ENCODE measurements at regions not wholly inside any gene's neighbourhood (a gene's known extent, or its start where the extent isn't known, plus 50 kb on each side); places are given as distances from the start of the nearest gene placed in this dataset.

DNA sequence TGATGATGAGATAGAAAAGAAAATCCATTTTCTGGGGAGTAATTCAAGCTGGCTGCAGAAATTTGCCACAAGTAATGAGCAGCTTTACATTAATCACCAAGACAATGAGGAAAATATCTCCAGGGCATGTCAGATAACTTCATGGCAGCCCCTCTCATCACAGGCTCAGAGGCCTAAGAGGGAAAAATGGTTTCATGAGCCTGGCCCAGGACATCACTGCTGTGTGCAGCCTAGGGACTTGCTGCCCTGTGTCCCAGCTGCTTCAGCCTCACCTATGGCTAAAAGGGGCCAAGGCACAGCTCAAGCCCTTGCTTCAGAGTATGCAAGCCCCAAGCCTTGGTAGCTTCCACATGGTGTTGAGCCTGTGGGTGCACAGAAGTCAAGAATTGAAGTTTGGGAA, 161.7 kb downstream of the OPA1 start:
- H3K4me3 ChIP-seq (ENCODE audit: low read depth, low read length): no peak overlapping the region
- TF ChIP-seq, protein P1, sequence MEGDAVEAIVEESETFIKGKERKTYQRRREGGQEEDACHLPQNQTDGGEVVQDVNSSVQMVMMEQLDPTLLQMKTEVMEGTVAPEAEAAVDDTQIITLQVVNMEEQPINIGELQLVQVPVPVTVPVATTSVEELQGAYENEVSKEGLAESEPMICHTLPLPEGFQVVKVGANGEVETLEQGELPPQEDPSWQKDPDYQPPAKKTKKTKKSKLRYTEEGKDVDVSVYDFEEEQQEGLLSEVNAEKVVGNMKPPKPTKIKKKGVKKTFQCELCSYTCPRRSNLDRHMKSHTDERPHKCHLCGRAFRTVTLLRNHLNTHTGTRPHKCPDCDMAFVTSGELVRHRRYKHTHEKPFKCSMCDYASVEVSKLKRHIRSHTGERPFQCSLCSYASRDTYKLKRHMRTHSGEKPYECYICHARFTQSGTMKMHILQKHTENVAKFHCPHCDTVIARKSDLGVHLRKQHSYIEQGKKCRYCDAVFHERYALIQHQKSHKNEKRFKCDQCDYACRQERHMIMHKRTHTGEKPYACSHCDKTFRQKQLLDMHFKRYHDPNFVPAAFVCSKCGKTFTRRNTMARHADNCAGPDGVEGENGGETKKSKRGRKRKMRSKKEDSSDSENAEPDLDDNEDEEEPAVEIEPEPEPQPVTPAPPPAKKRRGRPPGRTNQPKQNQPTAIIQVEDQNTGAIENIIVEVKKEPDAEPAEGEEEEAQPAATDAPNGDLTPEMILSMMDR (IDR thresholded peaks at IDR 0.05; ENCODE audit: borderline replicate concordance, insufficient read depth, low read depth, low read length): no peak

DNA sequence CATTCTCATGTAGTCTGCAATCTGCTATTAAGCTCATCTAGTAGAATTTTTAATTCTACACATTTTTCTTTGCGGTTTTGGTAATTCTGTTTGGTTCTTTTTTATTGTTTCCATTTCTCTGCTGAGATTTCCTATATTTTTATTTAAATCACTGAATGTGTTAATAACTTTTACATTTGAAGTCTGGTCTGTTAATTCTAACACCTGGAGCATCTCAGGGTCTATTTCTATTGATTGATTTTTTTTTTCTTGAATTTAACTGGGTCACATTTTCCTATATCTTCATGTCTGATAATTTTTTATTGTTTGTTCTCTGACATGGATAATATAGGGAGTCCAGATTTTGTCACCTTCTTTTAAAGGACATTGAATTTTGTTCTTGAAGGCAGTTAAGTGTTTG, 163.5 kb downstream of the OPA1 start:
- H3K4me3 ChIP-seq (ENCODE audit: low read depth, low read length): no peak overlapping the region
- TF ChIP-seq, protein P1 (IDR thresholded peaks at IDR 0.05; ENCODE audit: borderline replicate concordance, insufficient read depth, low read depth, low read length): no peak

DNA sequence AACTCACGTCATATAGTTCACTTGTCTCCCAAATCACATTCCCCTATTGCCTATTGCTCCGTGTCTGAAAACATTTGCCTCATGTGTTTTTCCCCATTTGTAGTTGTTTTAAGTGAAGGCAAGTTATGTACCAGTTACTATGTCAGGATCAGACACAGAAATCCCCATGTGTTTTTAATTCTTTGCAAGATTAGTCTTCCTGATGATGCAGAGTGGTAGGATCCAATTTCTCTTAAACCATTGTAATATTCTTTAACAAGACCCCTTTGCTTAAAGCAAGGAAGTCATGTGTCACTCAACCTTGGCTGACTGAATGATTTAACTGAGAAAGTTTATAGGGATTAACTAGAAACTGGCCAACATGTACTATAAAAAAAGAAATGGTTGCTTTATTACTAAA, 164.4 kb downstream of the OPA1 start:
- TF ChIP-seq, protein P1 (IDR thresholded peaks at IDR 0.05; ENCODE audit: borderline replicate concordance, insufficient read depth, low read depth, low read length): no peak
- no peak overlapping the region for H3K4me3 ChIP-seq (ENCODE audit: low read depth, low read length)

DNA sequence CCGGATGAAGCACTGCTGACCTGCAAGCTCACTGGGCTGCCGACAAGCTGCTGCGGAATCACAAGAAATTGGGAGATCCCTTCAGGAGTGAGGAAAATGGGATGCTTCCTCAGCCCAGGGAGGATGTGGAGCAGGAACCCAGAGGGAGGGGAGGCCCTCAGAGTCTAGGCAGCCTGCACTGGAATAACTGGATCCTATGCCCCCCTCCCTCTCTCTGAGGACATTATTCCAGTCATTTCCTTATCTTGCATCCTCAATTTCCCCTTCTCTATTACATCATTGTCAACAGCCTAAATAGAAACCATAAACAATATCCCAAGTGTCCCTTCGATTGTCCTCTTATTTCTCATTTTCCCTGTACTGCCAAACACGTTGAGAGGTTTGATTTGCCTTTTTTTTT, 169.0 kb downstream of the OPA1 start:
- TF ChIP-seq, protein P1 (IDR thresholded peaks at IDR 0.05; ENCODE audit: borderline replicate concordance, insufficient read depth, low read depth, low read length): no peak
- H3K4me3 ChIP-seq (ENCODE audit: low read depth, low read length): no peak overlapping the region

DNA sequence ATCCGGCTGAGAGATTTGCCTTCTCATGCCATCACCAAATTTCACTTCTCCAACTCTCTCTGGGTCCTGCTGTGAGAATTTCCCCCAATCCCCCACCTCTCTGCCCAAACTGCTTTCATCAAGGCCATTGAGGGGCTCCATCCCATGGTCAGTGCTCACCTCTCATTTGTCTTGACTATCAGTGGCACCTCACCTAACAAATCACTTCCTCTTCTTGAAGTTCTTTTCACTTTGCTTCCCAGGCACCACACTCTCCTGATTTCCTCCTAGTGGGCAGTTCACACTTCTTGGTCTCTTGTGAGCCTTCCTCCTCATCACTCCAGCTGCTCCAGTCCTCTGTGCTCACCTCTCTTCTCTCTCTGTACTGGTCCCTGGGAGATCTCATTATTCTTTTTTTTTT, 169.6 kb downstream of the OPA1 start:
- TF ChIP-seq, protein P1 (IDR thresholded peaks at IDR 0.05; ENCODE audit: borderline replicate concordance, insufficient read depth, low read depth, low read length): no peak
- H3K4me3 ChIP-seq (ENCODE audit: low read depth, low read length): no peak overlapping the region

DNA sequence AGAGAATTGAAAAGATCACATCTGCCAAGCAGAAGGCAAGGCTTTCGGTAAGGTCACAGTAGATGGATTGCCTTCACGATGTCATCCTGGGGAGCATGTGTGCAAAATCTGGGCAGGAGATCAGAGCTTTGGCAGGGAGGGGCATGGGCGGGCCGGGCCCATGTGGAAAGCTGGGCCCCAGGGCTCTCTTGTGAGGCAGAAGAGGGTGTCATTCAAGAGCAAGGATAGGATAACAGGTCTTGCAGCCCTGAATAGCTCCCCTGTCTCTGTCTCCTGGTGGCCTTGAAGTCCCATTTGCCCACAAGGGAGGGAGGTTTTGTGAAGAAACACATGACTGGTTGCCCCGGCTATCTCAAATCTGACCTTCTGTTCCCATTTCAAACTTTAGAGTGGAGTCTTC, 172.0 kb downstream of the OPA1 start:
- TF ChIP-seq, protein P1 (IDR thresholded peaks at IDR 0.05; ENCODE audit: borderline replicate concordance, insufficient read depth, low read depth, low read length): no peak
- no peak overlapping the region for H3K4me3 ChIP-seq (ENCODE audit: low read depth, low read length)

DNA sequence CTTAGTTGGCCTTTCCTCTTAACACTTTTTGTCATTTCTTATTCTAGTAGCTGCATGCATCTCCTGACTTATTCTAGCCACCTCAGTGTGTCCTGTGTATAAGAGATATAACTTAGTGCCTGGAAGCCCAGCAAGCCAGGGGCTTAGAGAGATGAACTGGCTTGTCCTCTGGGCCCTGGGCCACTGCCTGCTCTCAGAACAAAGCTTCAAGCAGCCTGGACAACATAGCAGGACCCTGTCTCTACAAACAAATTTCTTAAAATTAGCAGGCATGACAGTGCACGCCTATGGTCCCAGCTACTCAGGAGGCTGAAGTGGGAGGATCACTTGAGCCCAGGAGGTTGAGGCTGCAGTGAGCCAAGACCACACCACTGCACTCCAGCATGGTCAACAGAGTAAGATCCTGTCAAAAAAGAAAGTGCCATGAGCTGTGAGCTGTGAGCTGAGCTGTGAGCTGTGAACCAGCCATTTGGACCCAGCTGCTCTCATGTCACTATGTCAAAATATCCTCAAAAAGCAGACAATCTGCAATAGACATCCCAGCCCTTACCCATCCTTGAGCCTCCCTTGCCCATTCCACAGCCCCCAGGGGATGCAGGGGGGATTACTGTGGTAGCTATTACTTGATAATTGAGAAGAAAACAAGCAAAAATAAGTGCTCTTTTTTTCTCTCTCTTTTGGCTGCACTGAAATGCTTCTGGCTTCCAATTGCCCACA, 174.5 kb downstream of the OPA1 start:
- TF ChIP-seq, protein P1 (IDR thresholded peaks at IDR 0.05; ENCODE audit: borderline replicate concordance, insufficient read depth, low read depth, low read length): no peak
- H3K4me3 ChIP-seq (ENCODE audit: low read depth, low read length): no peak overlapping the region
